Panc1 (cell line): ENCODE measurements at regions not wholly inside any gene's neighbourhood (a gene's known extent, or its start where the extent isn't known, plus 50 kb on each side); places are given as distances from the start of the nearest gene placed in this dataset.

Experiments
- ATAC-seq: fragments of 200-7000 bp; cut with Tn5 transposase; 2 replicates; pipeline ENCODE4 v1.9.1; 2020; ENCODE audit warnings: mild to moderate bottlenecking, moderate library complexity
- BruUV-seq: library from RNA; stranded (reverse); fragments of 400-500 nt; replicated peaks from 2 replicates; lab custom pipeline; 2021; lab: Mats Ljungman, UMichigan
- CTCF ChIA-PET: fragments of 300-600 bp; sonication (Branson Sonifier 250); formaldehyde crosslinking; loops from one replicate; lab custom pipeline; 2022; ENCODE audit warnings: antibody characterized with exemption; lab: Charles Lee
- POLR2A ChIA-PET: fragments of 300-600 bp; sonication (Branson Sonifier 250); formaldehyde crosslinking; loops from one replicate; lab custom pipeline; 2022; ENCODE audit warnings: antibody characterized with exemption; lab: Charles Lee
- DNase-seq: peaks from one replicate; pipeline ENCODE4 v3.0.0-alpha.2; 2010; ENCODE audit warnings: low read depth, low spot score
- H3K27ac ChIP-seq: 2 replicates; pipeline ENCODE4 v1.5.1; 2011; ENCODE audit warnings: mild to moderate bottlenecking, low read length, inconsistent platforms
- H3K27me3 ChIP-seq: fragments of 200-500 bp; sonication (Bioruptor generic); 2 replicates; pipeline ENCODE4 v1.6.0; 2014; ENCODE audit warnings: low read length, inconsistent platforms; ENCODE audit not compliant: control insufficient read depth, insufficient read depth
- H3K36me3 ChIP-seq: fragments of 200-500 bp; sonication (Bioruptor generic); 2 replicates; pipeline ENCODE4 v1.5.1; 2014; ENCODE audit warnings: inconsistent platforms, mild to moderate bottlenecking, low read length, moderate library complexity; ENCODE audit not compliant: control insufficient read depth, insufficient read depth
- H3K4me1 ChIP-seq: 2 replicates; pipeline ENCODE4 v1.5.1; 2011; ENCODE audit warnings: inconsistent platforms, mild to moderate bottlenecking, low read length, moderate library complexity; ENCODE audit not compliant: control insufficient read depth, insufficient read depth
- H3K4me3 ChIP-seq, 2 experiments: 2 replicates each; pipeline ENCODE4 v1.5.1; 2011 to 2012; ENCODE audit warnings: low read depth in 2 of 2, low read length in 2 of 2, mild to moderate bottlenecking in 2 of 2, inconsistent platforms in 1 of 2, moderate library complexity in 1 of 2
- H3K9me3 ChIP-seq: fragments of 200-500 bp; sonication (Bioruptor generic); 2 replicates; pipeline ENCODE4 v1.5.1; 2014; ENCODE audit warnings: low read depth, mild to moderate bottlenecking, inconsistent platforms, low read length, moderate library complexity; ENCODE audit not compliant: control insufficient read depth, insufficient read depth
- POLR2AphosphoS5 ChIP-seq: IDR thresholded peaks from 2 replicates; pipeline ENCODE4 v1.6.1; 2012; ENCODE audit warnings: mild to moderate bottlenecking, low read depth, low read length, moderate library complexity
- SIN3A ChIP-seq: IDR thresholded peaks from 2 replicates; pipeline ENCODE4 v1.6.1; 2012; ENCODE audit warnings: low read depth, mild to moderate bottlenecking, low read length, moderate library complexity, borderline replicate concordance; ENCODE audit not compliant: insufficient read depth
- TCF7L2 ChIP-seq: IDR thresholded peaks from 2 replicates; pipeline ENCODE4 v1.6.1; 2011; ENCODE audit warnings: mild to moderate bottlenecking, low read depth, low read length, inconsistent platforms
- in situ Hi-C: cut with HindIII; loops from 2 replicates; pipeline ENCODE4 v1.10.0; 2016; ENCODE audit warnings: low sequenced_read_pairs, low pct_unique_long_range_greater_than_20kb
- intact Hi-C: fragments of 100-400 bp; cut with micrococcal nuclease; formaldehyde crosslinking; loops from one replicate; pipeline ENCODE4 v1.10.0; 2022; ENCODE audit not compliant: unreplicated experiment
- TF ChIP-seq, protein P1 (sequence below), 2 experiments: IDR thresholded peaks; 2 replicates each; pipeline ENCODE4 v1.6.1; 2011 to 2012; ENCODE audit warnings: low read depth in 2 of 2, control low read depth in 1 of 2, low read length in 1 of 2, mild to moderate bottlenecking in 1 of 2, moderate library complexity in 1 of 2; ENCODE audit not compliant: insufficient read depth in 1 of 2
- TF ChIP-seq, protein P2 (sequence below): fragments of 450-650 bp; IDR thresholded peaks from 2 replicates; pipeline ENCODE4 v1.5.1; 2017; ENCODE audit warnings: mild to moderate bottlenecking

DNA sequence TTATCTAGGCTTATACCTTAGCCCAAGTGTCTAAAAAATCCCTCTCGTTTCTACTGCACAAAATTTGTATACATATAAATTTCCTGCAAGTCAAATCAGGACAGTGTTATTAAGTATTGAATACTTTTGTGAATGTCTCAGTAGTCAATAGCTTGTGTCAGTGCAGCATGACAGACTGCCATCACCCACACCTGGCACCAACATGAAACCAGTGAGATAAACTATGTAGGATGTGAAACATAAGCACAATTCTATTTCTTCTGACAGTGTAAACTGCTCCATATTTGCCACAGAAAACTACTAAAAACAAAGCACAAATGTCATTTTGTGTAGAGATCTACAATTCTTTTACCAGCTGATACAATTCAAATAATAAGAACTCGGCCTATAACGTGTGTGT, 542.1 kb upstream of the LUZP2 start:
- H3K27me3 ChIP-seq = no peaks in the 10 kb centered on the region
- intact Hi-C loops (no loop called here), in situ Hi-C loops (no loop called here)
- TF ChIP-seq, protein P1, sequence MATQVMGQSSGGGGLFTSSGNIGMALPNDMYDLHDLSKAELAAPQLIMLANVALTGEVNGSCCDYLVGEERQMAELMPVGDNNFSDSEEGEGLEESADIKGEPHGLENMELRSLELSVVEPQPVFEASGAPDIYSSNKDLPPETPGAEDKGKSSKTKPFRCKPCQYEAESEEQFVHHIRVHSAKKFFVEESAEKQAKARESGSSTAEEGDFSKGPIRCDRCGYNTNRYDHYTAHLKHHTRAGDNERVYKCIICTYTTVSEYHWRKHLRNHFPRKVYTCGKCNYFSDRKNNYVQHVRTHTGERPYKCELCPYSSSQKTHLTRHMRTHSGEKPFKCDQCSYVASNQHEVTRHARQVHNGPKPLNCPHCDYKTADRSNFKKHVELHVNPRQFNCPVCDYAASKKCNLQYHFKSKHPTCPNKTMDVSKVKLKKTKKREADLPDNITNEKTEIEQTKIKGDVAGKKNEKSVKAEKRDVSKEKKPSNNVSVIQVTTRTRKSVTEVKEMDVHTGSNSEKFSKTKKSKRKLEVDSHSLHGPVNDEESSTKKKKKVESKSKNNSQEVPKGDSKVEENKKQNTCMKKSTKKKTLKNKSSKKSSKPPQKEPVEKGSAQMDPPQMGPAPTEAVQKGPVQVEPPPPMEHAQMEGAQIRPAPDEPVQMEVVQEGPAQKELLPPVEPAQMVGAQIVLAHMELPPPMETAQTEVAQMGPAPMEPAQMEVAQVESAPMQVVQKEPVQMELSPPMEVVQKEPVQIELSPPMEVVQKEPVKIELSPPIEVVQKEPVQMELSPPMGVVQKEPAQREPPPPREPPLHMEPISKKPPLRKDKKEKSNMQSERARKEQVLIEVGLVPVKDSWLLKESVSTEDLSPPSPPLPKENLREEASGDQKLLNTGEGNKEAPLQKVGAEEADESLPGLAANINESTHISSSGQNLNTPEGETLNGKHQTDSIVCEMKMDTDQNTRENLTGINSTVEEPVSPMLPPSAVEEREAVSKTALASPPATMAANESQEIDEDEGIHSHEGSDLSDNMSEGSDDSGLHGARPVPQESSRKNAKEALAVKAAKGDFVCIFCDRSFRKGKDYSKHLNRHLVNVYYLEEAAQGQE (IDR thresholded peaks at IDR 0.05; ENCODE audit: insufficient read depth in 1 of 2, low read depth in 2 of 2, low read length in 1 of 2) = no peak
- TF ChIP-seq TCF7L2 = no peak
- H3K4me3 ChIP-seq = no peak overlapping the region
- no peaks in the 10 kb centered on the region for H3K4me1 ChIP-seq
- no peaks in the 10 kb centered on the region for H3K9me3 ChIP-seq
- ATAC-seq = no peak
- BruUV-seq = no TSS peak
- no peaks in the 10 kb centered on the region; the same call in 1 of the 2 replicates for H3K36me3 ChIP-seq
- POLR2A ChIA-PET = no interaction called here
- no peak overlapping the region for H3K27ac ChIP-seq
- DNase-seq = no peak
- CTCF ChIA-PET = no interaction called here

DNA sequence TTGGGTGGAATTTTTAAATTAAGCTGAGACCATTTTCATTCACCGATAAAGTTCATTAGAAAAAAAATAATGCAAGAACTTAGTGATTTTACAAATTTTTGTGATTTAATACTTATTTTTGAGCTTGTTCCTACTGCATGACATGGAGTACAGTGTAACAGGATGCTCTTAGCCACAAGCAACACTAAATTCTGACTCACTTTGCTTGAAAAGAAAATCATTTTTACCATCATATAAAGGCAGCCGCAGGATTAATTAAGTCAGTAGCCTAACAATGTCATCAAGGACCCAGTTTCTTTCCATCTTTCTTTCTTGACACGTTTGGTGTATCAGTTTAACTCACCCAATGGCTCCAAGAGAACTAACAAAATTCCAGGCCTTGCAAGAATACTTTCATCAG, 540.3 kb upstream of the LUZP2 start:
- Histone ChIP-seq H3K4me1 (no peaks in the 10 kb centered on the region), H3K27ac (no peak overlapping the region), H3K4me3 (no peak overlapping the region), H3K36me3 (no peaks in the 10 kb centered on the region; the same call in 1 of the 2 replicates), H3K9me3 (no peaks in the 10 kb centered on the region), H3K27me3 (no peaks in the 10 kb centered on the region)
- no peak for ATAC-seq
- CTCF ChIA-PET = no interaction called here
- in situ Hi-C loops (no loop called here), intact Hi-C loops (no loop called here)
- BruUV-seq = no TSS peak
- DNase-seq = no peak
- no peak for TF ChIP-seq SIN3A
- no peak for TF ChIP-seq POLR2AphosphoS5
- TF ChIP-seq, protein P1 (IDR thresholded peaks at IDR 0.05; ENCODE audit: insufficient read depth in 1 of 2, low read depth in 2 of 2, low read length in 1 of 2) = no peak
- no peak for TF ChIP-seq TCF7L2
- TF ChIP-seq, protein P2, sequence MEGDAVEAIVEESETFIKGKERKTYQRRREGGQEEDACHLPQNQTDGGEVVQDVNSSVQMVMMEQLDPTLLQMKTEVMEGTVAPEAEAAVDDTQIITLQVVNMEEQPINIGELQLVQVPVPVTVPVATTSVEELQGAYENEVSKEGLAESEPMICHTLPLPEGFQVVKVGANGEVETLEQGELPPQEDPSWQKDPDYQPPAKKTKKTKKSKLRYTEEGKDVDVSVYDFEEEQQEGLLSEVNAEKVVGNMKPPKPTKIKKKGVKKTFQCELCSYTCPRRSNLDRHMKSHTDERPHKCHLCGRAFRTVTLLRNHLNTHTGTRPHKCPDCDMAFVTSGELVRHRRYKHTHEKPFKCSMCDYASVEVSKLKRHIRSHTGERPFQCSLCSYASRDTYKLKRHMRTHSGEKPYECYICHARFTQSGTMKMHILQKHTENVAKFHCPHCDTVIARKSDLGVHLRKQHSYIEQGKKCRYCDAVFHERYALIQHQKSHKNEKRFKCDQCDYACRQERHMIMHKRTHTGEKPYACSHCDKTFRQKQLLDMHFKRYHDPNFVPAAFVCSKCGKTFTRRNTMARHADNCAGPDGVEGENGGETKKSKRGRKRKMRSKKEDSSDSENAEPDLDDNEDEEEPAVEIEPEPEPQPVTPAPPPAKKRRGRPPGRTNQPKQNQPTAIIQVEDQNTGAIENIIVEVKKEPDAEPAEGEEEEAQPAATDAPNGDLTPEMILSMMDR = no peak
- POLR2A ChIA-PET = no interaction called here
